ENCODE measurements at regions not wholly inside any gene's neighbourhood (a gene's known extent, or its start where the extent isn't known, plus 50 kb on each side); places are given as distances from the start of the nearest gene placed in this dataset.

GRCh38 chr6:134381959-134382358 lies 64.0 kb upstream of the SGK1 start:
- TF ChIP-seq CTCF (IDR thresholded peaks at IDR 0.05; ENCODE audit: insufficient read depth, low read length) (no peak), POLR2AphosphoS5 (IDR thresholded peaks at IDR 0.05; ENCODE audit: low read depth) (no peak)

Data from HL-60 (cell line).